ENCODE measurements at regions not wholly inside any gene's neighbourhood (a gene's known extent, or its start where the extent isn't known, plus 50 kb on each side); places are given as distances from the start of the nearest gene placed in this dataset.

- FAIRE-seq (no peak), DNase-seq (ENCODE audit: insufficient read length, low spot score) (no peak)
- no peak for TF ChIP-seq POLR2A (IDR thresholded peaks at IDR 0.05; ENCODE audit: low read depth, low read length)
These were observed 1072.2 kb downstream of the BRINP3 start for GRCh38 chr1:189405419-189405818.

GRCh38 chr1:189409774-189410173 is 1067.9 kb downstream of the BRINP3 start:
- TF ChIP-seq POLR2A (IDR thresholded peaks at IDR 0.05; ENCODE audit: low read depth, low read length): no peak
- DNase-seq (ENCODE audit: insufficient read length, low spot score) (no peak), FAIRE-seq (no peak)

GRCh38 chr1:189424746-189425331 is 1052.8 kb downstream of the BRINP3 start:
- TF ChIP-seq POLR2A (IDR thresholded peaks at IDR 0.05; ENCODE audit: low read depth, low read length): no peak
- peak; percentile 6 for FAIRE-seq
- DNase-seq (ENCODE audit: insufficient read length, low spot score): no peak

GRCh38 chr1:189429610-189430009 is 1048.1 kb downstream of the BRINP3 start:
- no peak for DNase-seq (ENCODE audit: insufficient read length, low spot score)
- no peak for FAIRE-seq
- TF ChIP-seq POLR2A (IDR thresholded peaks at IDR 0.05; ENCODE audit: low read depth, low read length): no peak

GRCh38 chr1:189431447-189431846 is 1046.2 kb downstream of the BRINP3 start:
- no peak for TF ChIP-seq POLR2A (IDR thresholded peaks at IDR 0.05; ENCODE audit: low read depth, low read length)
- FAIRE-seq (no peak), DNase-seq (ENCODE audit: insufficient read length, low spot score) (no peak)

- no peak for TF ChIP-seq POLR2A (IDR thresholded peaks at IDR 0.05; ENCODE audit: low read depth, low read length)
- FAIRE-seq (peak; percentile 55), DNase-seq (ENCODE audit: insufficient read length, low spot score) (no peak)
These were observed 1044.9 kb downstream of the BRINP3 start for GRCh38 chr1:189432753-189433152.

GRCh38 chr1:189434461-189434860 is 1043.2 kb downstream of the BRINP3 start:
- FAIRE-seq (no peak), DNase-seq (ENCODE audit: insufficient read length, low spot score) (no peak)
- TF ChIP-seq POLR2A (IDR thresholded peaks at IDR 0.05; ENCODE audit: low read depth, low read length): no peak

GRCh38 chr1:189435398-189435797 is 1042.3 kb downstream of the BRINP3 start:
- DNase-seq (ENCODE audit: insufficient read length, low spot score): no peak
- no peak for TF ChIP-seq POLR2A (IDR thresholded peaks at IDR 0.05; ENCODE audit: low read depth, low read length)
- no peak for FAIRE-seq

- no peak for TF ChIP-seq POLR2A (IDR thresholded peaks at IDR 0.05; ENCODE audit: low read depth, low read length)
- FAIRE-seq (no peak), DNase-seq (ENCODE audit: insufficient read length, low spot score) (no peak)
These were observed 1038.9 kb downstream of the BRINP3 start for GRCh38 chr1:189438808-189439207.

- no peak for FAIRE-seq
- DNase-seq (ENCODE audit: insufficient read length, low spot score): no peak
These were observed 1014.5 kb downstream of the BRINP3 start for GRCh38 chr1:189463166-189463565.

GRCh38 chr1:189496768-189497167 is 980.9 kb downstream of the BRINP3 start:
- TF ChIP-seq POLR2A (IDR thresholded peaks at IDR 0.05; ENCODE audit: low read depth, low read length): no peak
- FAIRE-seq: no peak
- no peak for DNase-seq (ENCODE audit: insufficient read length, low spot score)

More at GRCh38 chr1:189463166-189463565, 1014.5 kb downstream of the BRINP3 start:
- TF ChIP-seq POLR2A (IDR thresholded peaks at IDR 0.05; ENCODE audit: low read depth, low read length): no peak

- no peak for TF ChIP-seq POLR2A (IDR thresholded peaks at IDR 0.05; ENCODE audit: low read depth, low read length)
- DNase-seq (ENCODE audit: insufficient read length, low spot score): no peak
These were observed 977.9 kb downstream of the BRINP3 start for GRCh38 chr1:189499736-189500135.

GRCh38 chr1:189500778-189501177 is 976.9 kb downstream of the BRINP3 start:
- no peak for FAIRE-seq
- no peak for TF ChIP-seq POLR2A (IDR thresholded peaks at IDR 0.05; ENCODE audit: low read depth, low read length)
- DNase-seq (ENCODE audit: insufficient read length, low spot score): no peak

More at GRCh38 chr1:189499736-189500135, 977.9 kb downstream of the BRINP3 start:
- FAIRE-seq: no peak

GRCh38 chr1:189510827-189511226 is 966.8 kb downstream of the BRINP3 start:
- no peak for DNase-seq (ENCODE audit: insufficient read length, low spot score)
- no peak for TF ChIP-seq POLR2A (IDR thresholded peaks at IDR 0.05; ENCODE audit: low read depth, low read length)
- FAIRE-seq: no peak

- TF ChIP-seq POLR2A (IDR thresholded peaks at IDR 0.05; ENCODE audit: low read depth, low read length): no peak
- no peak for DNase-seq (ENCODE audit: insufficient read length, low spot score)
- FAIRE-seq: no peak
These were observed 964.6 kb downstream of the BRINP3 start for GRCh38 chr1:189513091-189513490.

GRCh38 chr1:189522441-189522840 is 955.2 kb downstream of the BRINP3 start:
- DNase-seq (ENCODE audit: insufficient read length, low spot score) (no peak), FAIRE-seq (no peak)
- no peak for TF ChIP-seq POLR2A (IDR thresholded peaks at IDR 0.05; ENCODE audit: low read depth, low read length)

Measured in H54 (cell line).